ENCODE measurements at regions not wholly inside any gene's neighbourhood (a gene's known extent, or its start where the extent isn't known, plus 50 kb on each side); places are given as distances from the start of the nearest gene placed in this dataset.

- BruUV-seq (replicated peaks): no TSS peak
- H3K9me3 ChIP-seq (ENCODE audit: low read length): no peaks in the 10 kb centered on the region
- H3K9me2 ChIP-seq (replicated peaks; ENCODE audit: low read length): no peaks in the 10 kb centered on the region
- TF ChIP-seq EZH2phosphoT487 (IDR thresholded peaks at IDR 0.05; ENCODE audit: borderline replicate concordance, low read length): no peak
- TF ChIP-seq EZH2 (IDR thresholded peaks at IDR 0.05; ENCODE audit: low read length, unreplicated experiment): no peak
- TF ChIP-seq CTCF (conservative IDR thresholded peaks at IDR 0.05; ENCODE audit: low read depth, low read length): no peak
- CTCF ChIA-PET: no interaction called here
- H3K4me1 ChIP-seq (ENCODE audit: insufficient read depth, low read length): peaks cover 5% of the 10 kb centered on the region
- POLR2A ChIA-PET (ENCODE audit: unreplicated experiment): no interaction called here
- ATAC-seq: no peak
- no peak overlapping the region for H3K27ac ChIP-seq (ENCODE audit: low read length)
- no peak overlapping the region for H3K4me2 ChIP-seq (ENCODE audit: low read length)
- no peak overlapping the region for H2AFZ ChIP-seq (ENCODE audit: low read length)
- H3K4me3 ChIP-seq (ENCODE audit: low read length): no peak overlapping the region
- no peaks in the 10 kb centered on the region for H3K36me3 ChIP-seq (ENCODE audit: low read depth, low read length)
- no peaks in the 10 kb centered on the region for H3F3A ChIP-seq (ENCODE audit: low read length, unreplicated experiment)
- intact Hi-C loops (cut with micrococcal nuclease): no loop called here
- H3K79me2 ChIP-seq (ENCODE audit: low read length): no peaks in the 10 kb centered on the region
- no peaks in the 10 kb centered on the region for H4K20me1 ChIP-seq (ENCODE audit: low read length)
- H3K9ac ChIP-seq (ENCODE audit: low read length): no peak overlapping the region
- H3K27me3 ChIP-seq (ENCODE audit: low read length): no peaks in the 10 kb centered on the region
- no peak for DNase-seq
Observed at GRCh38 chr6:154650351-154650750, 82.9 kb upstream of the SCAF8 start.

- H3K4me3 ChIP-seq (ENCODE audit: low read length): no peak overlapping the region
- no TSS peak for BruUV-seq (replicated peaks)
- intact Hi-C loops (cut with micrococcal nuclease): no loop called here
- H3F3A ChIP-seq (ENCODE audit: low read length, unreplicated experiment): no peaks in the 10 kb centered on the region
- H3K9me3 ChIP-seq (ENCODE audit: low read length): no peaks in the 10 kb centered on the region
- ChIA-PET POLR2A (ENCODE audit: unreplicated experiment) (no interaction called here), CTCF (no interaction called here)
- DNase-seq (no peak), ATAC-seq (no peak)
- H3K27ac ChIP-seq (ENCODE audit: low read length): no peak overlapping the region
- H3K4me2 ChIP-seq (ENCODE audit: low read length): no peak overlapping the region
- TF ChIP-seq EZH2 (IDR thresholded peaks at IDR 0.05; ENCODE audit: low read length, unreplicated experiment) (no peak), CTCF (conservative IDR thresholded peaks at IDR 0.05; ENCODE audit: low read depth, low read length) (no peak), EZH2phosphoT487 (IDR thresholded peaks at IDR 0.05; ENCODE audit: borderline replicate concordance, low read length) (no peak)
- H2AFZ ChIP-seq (ENCODE audit: low read length): no peak overlapping the region
- H3K9me2 ChIP-seq (replicated peaks; ENCODE audit: low read length): no peaks in the 10 kb centered on the region
- H3K9ac ChIP-seq (ENCODE audit: low read length): no peak overlapping the region
- no peaks in the 10 kb centered on the region for H3K79me2 ChIP-seq (ENCODE audit: low read length)
- H3K4me1 ChIP-seq (ENCODE audit: insufficient read depth, low read length): peaks cover 5% of the 10 kb centered on the region
- H3K27me3 ChIP-seq (ENCODE audit: low read length): no peaks in the 10 kb centered on the region
- no peaks in the 10 kb centered on the region for H4K20me1 ChIP-seq (ENCODE audit: low read length)
- no peaks in the 10 kb centered on the region for H3K36me3 ChIP-seq (ENCODE audit: low read depth, low read length)
Observed at GRCh38 chr6:154651656-154652055, 81.6 kb upstream of the SCAF8 start.

GRCh38 chr6:154653385-154653784 is 79.8 kb upstream of the SCAF8 start:
- Histone ChIP-seq H3K4me3 (ENCODE audit: low read length) (no peak overlapping the region), H3K27me3 (ENCODE audit: low read length) (no peaks in the 10 kb centered on the region), H3K79me2 (ENCODE audit: low read length) (no peaks in the 10 kb centered on the region), H3K9me3 (ENCODE audit: low read length) (no peaks in the 10 kb centered on the region), H3K9ac (ENCODE audit: low read length) (no peak overlapping the region), H3K4me2 (ENCODE audit: low read length) (peak overlapping the region; percentile 29; the same call in 1 of the 2 replicates), H3K36me3 (ENCODE audit: low read depth, low read length) (no peaks in the 10 kb centered on the region), H4K20me1 (ENCODE audit: low read length) (no peaks in the 10 kb centered on the region), H3K4me1 (ENCODE audit: insufficient read depth, low read length) (peaks cover 5% of the 10 kb centered on the region), H3K9me2 (replicated peaks; ENCODE audit: low read length) (no peaks in the 10 kb centered on the region), H3F3A (ENCODE audit: low read length, unreplicated experiment) (no peaks in the 10 kb centered on the region), H3K27ac (ENCODE audit: low read length) (peak overlapping the region; percentile 7; the same call in 1 of the 2 replicates), H2AFZ (ENCODE audit: low read length) (peak overlapping the region; percentile 57)
- ChIA-PET POLR2A (ENCODE audit: unreplicated experiment) (no interaction called here), CTCF (no interaction called here)
- TF ChIP-seq EZH2phosphoT487 (IDR thresholded peaks at IDR 0.05; ENCODE audit: borderline replicate concordance, low read length) (no peak), CTCF (conservative IDR thresholded peaks at IDR 0.05; ENCODE audit: low read depth, low read length) (no peak)
- peak; percentile 15; the same call in 1 of the 2 replicates for ATAC-seq
- intact Hi-C loops (cut with micrococcal nuclease): no loop called here
- no peak for DNase-seq
- no TSS peak for BruUV-seq (replicated peaks)
